ENCODE measurements at regions not wholly inside any gene's neighbourhood (a gene's known extent, or its start where the extent isn't known, plus 50 kb on each side); places are given as distances from the start of the nearest gene placed in this dataset.
"Not testable (repeated sequence)": the region's sequence is repeated elsewhere in the genome, so short reads cannot be mapped to it uniquely, and the experiment has no call there.

GRCh38 chr6:169986848-169987498, 235.6 kb downstream of the ERMARD start:
- no peak for DNase-seq

DNA sequence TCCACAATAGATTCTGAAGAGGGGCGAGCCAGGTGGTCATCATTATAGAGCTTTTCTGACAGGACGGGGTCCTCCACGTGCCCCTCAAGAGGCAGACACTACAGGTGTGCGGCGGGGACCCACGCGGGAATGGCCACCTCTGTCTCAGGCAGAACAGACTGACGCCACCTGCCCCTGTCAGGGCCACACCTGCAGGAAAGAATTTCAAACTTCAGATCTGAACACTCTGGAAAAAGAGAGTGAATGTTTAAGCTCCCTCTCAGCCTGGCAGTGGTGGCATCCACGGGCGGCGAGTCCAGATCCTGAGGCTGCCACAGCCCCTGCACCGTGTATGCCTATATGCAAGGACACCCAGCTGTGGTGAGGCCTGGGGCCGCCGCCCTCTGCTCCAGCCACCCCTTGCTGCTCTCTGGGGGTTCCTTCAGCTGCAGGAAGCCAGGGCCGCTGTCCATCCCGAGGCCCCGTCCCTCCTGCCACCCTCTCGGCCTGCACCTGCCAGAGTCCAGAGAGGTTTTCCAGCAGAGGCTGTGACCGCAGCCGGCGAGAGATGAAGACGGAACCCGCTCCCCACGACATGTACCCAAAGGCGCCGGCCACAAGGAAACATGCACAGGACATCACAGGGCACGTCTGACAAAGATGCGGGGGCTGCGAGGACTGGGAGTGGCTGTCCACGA, 234.9 kb downstream of the ERMARD start:
- no peak for DNase-seq

- DNase-seq = no peak
Measured at GRCh38 chr6:169985121-169986015, 233.9 kb downstream of the ERMARD start.

DNA sequence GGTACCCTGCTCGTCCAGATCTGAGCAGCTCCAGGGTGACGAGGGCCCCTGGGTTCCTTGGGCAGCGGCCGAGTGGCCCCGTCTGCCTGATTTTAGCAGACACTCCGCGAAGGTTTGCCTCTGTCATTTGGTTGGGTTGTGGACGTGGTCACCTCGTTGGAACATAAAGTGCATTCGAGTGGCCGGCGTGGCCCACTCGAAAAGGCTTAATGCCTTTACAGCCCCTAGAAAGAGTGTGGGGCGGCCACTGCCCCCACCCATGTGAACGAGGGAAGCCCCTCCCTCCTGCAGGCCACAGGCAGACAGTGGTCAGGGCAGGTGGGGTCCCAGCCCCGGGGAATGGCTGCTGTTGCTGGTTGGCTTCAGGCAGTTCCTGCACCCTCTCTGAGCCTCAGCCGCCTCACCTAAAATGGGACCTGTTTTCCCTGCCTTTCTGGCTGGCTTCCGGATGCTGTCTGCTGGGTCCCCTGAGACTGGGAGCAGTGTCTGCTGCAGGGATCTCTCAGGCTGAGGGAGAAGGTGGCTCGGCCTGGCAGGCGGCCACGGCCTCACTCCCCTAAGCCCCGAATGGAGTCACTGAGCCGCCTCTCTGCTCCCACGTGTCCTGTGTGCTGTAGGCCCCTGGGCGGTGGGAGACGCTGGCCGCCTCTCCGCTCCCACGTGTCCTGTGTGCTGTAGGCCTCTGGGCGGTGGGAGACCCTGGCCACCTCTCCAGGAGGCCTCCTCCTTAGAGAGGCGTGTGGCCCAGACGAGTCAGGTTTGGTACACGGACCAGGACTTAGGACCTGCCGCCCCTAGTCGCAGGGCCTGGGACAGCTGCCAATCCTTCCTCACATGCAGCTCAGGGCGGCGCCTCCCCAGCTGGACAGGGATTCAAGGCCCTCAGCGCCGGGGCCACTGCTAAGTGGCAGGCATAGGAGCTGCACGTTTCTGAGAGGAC, 233.0 kb downstream of the ERMARD start:
- DNase-seq = no peak

DNA sequence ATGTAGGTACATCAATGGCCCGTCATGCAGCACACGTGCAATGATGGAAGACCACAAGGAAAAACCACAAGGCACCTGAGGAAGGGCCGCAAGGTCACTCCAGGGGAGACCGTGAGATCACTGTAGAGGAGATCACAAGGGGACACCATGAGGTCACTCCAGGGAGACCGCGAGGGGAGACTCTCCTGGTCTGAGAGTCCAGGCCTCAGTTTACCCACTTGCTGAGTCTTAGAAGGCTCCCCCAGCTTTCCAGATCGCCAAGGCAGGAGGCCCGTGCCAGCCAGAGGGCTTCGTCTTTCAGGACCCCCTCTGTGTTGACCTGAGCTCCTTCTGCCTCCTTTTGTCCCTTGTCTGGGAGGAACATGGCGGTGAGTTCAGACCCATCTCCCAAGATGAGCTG, 232.2 kb downstream of the ERMARD start:
- DNase-seq = no peak

DNA sequence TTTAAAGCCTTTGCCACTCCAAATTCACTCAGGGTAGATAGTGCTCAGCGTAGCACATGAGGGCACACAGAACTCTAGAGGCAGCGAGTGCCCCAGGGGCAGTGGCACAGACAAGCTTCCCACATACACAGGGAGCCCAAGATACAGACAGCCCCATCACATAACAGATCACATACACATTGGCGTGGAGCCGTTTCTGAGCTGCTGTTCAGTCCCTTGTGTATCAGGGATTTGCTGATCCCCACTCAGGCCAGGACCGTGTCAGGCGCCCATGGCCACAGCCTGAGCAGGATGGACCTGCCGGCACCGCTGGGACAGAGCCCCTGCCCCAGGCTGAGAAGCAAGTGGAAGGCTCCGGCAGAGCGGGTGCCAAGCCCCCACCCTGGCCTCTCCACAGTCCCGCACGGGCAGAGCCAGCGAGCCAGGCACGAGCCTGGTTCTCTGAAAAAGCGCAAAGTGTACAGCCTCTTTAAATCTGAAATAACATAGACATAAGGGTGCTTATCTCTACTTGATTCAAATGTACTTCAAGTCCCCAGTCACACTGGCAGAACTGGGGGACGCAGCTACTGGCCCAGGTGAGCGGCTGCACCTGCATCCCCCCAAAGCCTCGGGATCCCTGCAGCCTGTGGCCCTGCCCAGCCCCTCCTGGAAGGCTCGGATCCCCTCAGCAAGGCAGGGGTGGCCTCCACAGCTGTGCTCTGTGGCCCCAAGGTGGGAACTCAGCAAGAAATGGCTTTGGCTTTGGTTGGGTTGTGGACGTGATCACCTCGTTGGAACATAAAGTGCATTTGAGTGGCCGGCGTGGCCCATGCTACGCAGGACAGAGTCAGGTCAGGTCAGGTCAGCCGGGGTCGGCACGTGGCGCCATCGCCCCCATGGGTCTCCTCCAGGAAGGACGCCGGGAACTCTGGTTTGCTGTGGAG, 231.3 kb downstream of the ERMARD start:
- no peak for DNase-seq

- DNase-seq = no peak
Measured at GRCh38 chr6:169981969-169982368, 230.5 kb downstream of the ERMARD start.

DNA sequence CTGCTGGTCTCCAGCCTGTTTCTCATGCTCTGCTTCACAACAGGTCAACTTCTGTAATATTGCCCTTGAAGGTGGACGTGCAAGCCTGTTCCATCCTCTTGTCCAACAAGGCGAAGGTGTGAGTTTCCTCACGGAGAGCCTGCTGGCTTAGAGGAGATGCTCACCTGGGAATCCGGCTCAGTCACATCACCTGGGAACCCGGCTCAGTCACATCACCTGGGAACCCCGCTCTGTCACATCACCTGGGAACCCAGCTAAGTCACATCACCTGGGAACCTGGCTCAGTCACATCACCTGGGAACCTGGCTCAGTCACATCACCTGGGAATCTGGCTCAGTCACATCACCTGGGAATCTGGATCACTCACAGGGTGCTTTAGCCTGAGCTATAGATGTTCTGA, 230.1 kb downstream of the ERMARD start:
- no peak for DNase-seq

DNA sequence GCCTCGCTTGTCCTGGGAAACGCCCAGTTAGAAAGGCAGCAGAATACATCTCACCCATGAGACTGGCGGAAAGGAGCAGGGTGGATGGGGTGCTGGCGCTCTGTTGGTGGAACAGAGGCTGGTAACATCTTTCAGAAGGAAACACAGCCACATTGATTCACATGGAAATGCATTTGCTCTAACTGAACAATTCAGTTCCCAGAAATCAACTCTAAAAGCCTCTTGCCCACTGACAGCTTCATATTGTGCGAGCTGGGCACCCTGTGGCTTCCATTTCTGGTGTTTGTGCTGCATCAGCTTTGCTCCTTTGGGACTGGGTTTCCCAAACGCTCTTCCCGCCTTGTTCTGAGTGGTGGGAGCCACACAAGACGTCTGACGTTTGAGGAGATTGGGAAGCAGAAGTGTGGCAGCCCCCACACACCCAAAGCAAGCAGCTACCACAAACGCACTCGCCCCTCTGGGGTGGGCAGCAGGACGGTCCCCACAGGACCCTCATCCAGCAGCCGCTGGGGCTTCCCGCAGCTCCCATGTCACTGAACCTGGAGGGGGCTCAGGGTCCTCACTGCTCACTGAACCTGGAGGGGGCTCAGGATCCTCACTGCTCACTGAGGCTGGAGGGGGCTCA, 229.5 kb downstream of the ERMARD start:
- DNase-seq = no peak

- no peak for DNase-seq
Measured at GRCh38 chr6:169979873-169980432, 228.5 kb downstream of the ERMARD start.

DNA sequence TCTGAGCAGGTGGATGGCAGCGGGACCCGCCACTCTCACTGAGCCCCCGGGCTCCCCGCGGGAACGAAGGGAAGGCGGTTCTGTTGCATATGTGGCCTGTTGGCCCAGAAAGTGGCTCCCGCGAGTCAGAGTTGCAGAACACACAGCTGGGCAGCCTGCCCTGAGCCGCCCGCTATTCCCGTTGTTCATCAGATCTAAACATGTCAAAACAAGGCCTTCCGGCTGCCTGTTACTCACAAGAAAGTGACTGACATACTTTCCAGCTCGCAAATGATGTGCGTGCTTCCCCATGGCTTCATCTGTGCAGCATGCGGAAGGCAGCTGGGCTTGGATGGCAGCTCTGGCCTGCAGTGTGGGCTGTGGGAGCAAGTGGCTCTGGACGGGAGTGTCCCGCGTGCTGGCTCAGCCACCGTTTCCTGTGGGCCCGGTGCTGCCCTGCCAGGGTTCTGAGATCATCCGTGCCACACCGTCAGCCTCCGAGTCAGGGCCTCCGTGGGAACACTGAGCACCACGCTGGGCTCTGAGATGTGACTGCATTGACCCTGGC, 227.3 kb downstream of the ERMARD start:
- DNase-seq = no peak

- DNase-seq = no peak
Measured at GRCh38 chr6:169977434-169978265, 226.2 kb downstream of the ERMARD start.

DNA sequence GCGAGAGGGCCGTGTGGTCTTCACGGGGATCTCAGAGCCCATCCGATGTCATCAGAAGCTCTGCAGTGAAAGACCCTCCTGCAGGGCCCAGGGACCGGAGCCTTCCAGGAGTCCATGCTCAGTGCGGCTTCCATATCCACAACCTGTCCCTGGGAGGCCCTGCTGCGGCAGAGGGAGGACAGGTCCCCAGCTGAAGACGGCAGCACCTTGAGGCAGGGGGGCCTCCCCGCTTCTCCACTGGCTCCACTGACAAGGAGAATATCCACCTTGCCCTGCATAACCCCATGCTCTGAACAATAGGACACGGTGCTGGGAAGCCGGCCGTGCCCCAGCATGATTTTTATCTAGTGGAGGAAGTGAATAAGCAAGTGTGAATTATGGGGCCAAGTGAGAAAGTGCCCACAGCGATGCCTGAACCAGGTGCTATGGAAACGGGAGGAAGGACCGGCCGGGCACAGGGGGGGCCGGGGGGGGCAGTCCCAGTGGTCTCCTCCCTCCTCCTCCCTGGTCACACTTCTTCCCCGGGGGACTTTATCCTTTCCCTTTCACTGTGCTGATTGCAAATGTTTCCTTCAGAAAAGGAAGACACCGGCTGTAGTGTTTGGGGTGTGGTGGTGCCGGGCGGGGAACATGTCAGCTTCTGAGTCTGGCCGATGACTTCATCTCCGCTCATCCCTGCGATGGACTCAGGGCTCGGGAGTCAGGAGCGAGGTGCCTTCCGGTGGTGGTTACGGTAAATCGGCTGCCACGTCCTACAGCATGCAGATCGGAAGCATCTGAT, 225.1 kb downstream of the ERMARD start:
- no peak for DNase-seq

DNA sequence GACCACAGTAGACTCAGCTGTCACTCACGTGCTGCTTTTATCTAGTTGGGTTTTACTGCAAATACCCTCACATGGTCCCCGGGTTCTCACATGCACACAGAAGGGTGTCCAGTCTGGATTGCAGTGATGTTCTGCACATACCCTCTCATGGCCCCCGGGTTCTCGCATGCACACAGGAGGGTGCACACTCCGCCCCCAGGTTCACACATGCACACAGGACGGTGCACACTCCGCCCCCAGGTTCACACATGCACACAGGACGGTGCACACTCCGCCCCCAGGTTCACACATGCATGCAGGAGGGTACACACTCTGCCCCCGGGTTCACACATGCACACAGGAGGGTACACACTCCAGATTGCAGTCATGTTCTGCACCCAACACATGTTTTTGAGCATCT, 224.3 kb downstream of the ERMARD start:
- no peak for DNase-seq

DNA sequence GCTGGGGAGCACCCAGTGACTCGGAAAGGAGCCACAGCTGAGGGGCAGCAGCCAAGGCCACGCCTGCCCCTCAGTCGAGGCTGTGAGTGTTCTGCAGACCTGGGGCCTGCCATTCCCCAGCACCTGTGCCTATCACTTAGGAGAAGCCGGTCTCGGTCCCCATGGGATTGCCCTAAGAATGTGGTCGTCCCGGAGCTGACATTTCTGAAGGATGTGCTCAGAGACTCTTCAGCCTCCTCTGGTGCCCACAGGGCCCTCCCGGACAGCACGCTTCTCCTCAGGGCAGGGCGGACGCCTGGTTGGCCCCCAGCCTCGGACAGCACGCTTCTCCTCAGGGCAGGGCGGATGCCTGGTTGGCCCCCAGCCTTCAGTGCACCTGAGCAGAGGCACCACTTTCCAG, 223.9 kb downstream of the ERMARD start:
- no peak for DNase-seq

DNA sequence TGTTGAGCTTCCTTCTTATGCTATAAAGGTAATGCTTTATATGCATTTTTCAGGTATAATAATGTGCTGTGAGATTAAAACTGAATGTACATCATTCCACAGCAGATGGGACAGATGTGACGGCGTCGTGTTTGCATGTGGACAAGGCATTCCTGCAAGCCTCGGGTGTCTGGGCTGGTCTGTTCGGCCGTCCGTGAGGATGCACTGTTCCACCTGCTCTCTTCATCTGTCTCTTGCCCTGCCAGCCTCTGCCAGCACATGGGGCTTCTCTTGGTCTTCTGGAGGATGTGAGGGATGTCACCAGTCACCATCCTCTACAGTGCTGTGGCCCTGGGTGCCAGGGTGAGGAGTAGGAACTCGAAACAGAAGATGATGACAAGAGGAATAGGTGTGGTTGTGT, 223.2 kb downstream of the ERMARD start:
- no peak for DNase-seq

- not testable (repeated sequence) for DNase-seq
Measured at GRCh38 chr6:169973588-169974467, 222.4 kb downstream of the ERMARD start.

GRCh38 chr6:169972736-169973135, 221.3 kb downstream of the ERMARD start:
- DNase-seq = no peak
